Ishikawa (cell line): ENCODE measurements at regions not wholly inside any gene's neighbourhood (a gene's known extent, or its start where the extent isn't known, plus 50 kb on each side); places are given as distances from the start of the nearest gene placed in this dataset.

Experiments
- CEBPB ChIP-seq: IDR thresholded peaks from 2 replicates; pipeline ENCODE4 v1.6.1; 2012
- CREB1 ChIP-seq: IDR thresholded peaks from 2 replicates; pipeline ENCODE4 v1.6.1; 2012; ENCODE audit warnings: low read depth
- EGR1 ChIP-seq: IDR thresholded peaks from 2 replicates; pipeline ENCODE4 v1.6.1; 2012
- EP300 ChIP-seq: IDR thresholded peaks from 2 replicates; pipeline ENCODE4 v1.6.1; 2012; ENCODE audit warnings: borderline replicate concordance
- FOXM1 ChIP-seq: IDR thresholded peaks from 2 replicates; pipeline ENCODE4 v1.6.1; 2012; ENCODE audit warnings: low read depth, borderline replicate concordance
- MAX ChIP-seq: IDR thresholded peaks from 2 replicates; pipeline ENCODE4 v1.6.1; 2012
- NFIC ChIP-seq: IDR thresholded peaks from 2 replicates; pipeline ENCODE4 v1.6.1; 2012
- RAD21 ChIP-seq: IDR thresholded peaks from 2 replicates; pipeline ENCODE4 v1.6.1; 2012; ENCODE audit warnings: low read depth
- REST ChIP-seq: IDR thresholded peaks from 2 replicates; pipeline ENCODE4 v1.6.1; 2012; ENCODE audit warnings: low read depth, mild to moderate bottlenecking
- TAF1 ChIP-seq: IDR thresholded peaks from 2 replicates; pipeline ENCODE4 v1.6.1; 2012; ENCODE audit warnings: low read depth, mild to moderate bottlenecking
- YY1 ChIP-seq: IDR thresholded peaks from 2 replicates; pipeline ENCODE4 v1.6.1; 2012; ENCODE audit warnings: low read depth

- TF ChIP-seq RAD21 = no peak
- no peak for TF ChIP-seq NFIC
- no peak for TF ChIP-seq MAX
- no peak for TF ChIP-seq REST
- no peak for TF ChIP-seq EGR1
- TF ChIP-seq FOXM1 = no peak
- no peak for TF ChIP-seq CREB1
- TF ChIP-seq TAF1 = no peak
- TF ChIP-seq EP300 = no peak
- no peak; the same call in 1 of the 2 replicates for TF ChIP-seq CEBPB
- TF ChIP-seq YY1 = no peak
Measured at GRCh38 chr4:159706704-159707103, 603.8 kb downstream of the RAPGEF2 start.
